PC-9 (cell line): ENCODE measurements at regions not wholly inside any gene's neighbourhood (a gene's known extent, or its start where the extent isn't known, plus 50 kb on each side); places are given as distances from the start of the nearest gene placed in this dataset.

ENCODE experiments used
- EZH2 ChIP-seq: fragments of 200-600 bp; sonication (generic); IDR thresholded peaks from 2 replicates; pipeline ENCODE4 v1.8.0; 2017; ENCODE audit warnings: antibody characterized with exemption, low read depth
- TF ChIP-seq, protein P1 (sequence below): fragments of 200-600 bp; sonication (generic); conservative IDR thresholded peaks from 2 replicates; pipeline ENCODE4 v1.6.1; 2017; ENCODE audit warnings: mixed run types, antibody characterized with exemption, mild to moderate bottlenecking, moderate library complexity

GRCh38 chr14:26872515-26873361 lies 274.9 kb upstream of the NOVA1 start:
- TF ChIP-seq EZH2: no peak
- TF ChIP-seq, protein P1, sequence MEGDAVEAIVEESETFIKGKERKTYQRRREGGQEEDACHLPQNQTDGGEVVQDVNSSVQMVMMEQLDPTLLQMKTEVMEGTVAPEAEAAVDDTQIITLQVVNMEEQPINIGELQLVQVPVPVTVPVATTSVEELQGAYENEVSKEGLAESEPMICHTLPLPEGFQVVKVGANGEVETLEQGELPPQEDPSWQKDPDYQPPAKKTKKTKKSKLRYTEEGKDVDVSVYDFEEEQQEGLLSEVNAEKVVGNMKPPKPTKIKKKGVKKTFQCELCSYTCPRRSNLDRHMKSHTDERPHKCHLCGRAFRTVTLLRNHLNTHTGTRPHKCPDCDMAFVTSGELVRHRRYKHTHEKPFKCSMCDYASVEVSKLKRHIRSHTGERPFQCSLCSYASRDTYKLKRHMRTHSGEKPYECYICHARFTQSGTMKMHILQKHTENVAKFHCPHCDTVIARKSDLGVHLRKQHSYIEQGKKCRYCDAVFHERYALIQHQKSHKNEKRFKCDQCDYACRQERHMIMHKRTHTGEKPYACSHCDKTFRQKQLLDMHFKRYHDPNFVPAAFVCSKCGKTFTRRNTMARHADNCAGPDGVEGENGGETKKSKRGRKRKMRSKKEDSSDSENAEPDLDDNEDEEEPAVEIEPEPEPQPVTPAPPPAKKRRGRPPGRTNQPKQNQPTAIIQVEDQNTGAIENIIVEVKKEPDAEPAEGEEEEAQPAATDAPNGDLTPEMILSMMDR: no peak
